ENCODE measurements at regions not wholly inside any gene's neighbourhood (a gene's known extent, or its start where the extent isn't known, plus 50 kb on each side); places are given as distances from the start of the nearest gene placed in this dataset.

GRCh38 chrX:139178980-139179379, 351.6 kb upstream of the F9 start:
- Histone ChIP-seq H3K14ac (ENCODE audit: insufficient read depth, low read length) (no peak overlapping the region), H2BK15ac (ENCODE audit: low read depth, low read length) (no peak overlapping the region), H3K27ac (ENCODE audit: insufficient read length, low read depth, low read length) (no peak overlapping the region), H2AFZ (ENCODE audit: low read length) (no peak overlapping the region), H4K8ac (replicated peaks; ENCODE audit: insufficient read length, low read depth, low read length) (no peak overlapping the region), H3K56ac (ENCODE audit: insufficient read length, low read depth, low read length) (no peak overlapping the region), H3K4ac (ENCODE audit: low read depth, low read length) (no peak overlapping the region), H3K27me3 (ENCODE audit: insufficient read depth, low read length) (no peaks in the 10 kb centered on the region), H3K79me2 (ENCODE audit: insufficient read depth, low read length) (no peaks in the 10 kb centered on the region), H3K9me3 (ENCODE audit: control insufficient read depth, low read depth, low read length) (no peaks in the 10 kb centered on the region), H3K4me2 (ENCODE audit: insufficient read depth, insufficient read length, low read length) (no peak overlapping the region), H4K5ac (ENCODE audit: insufficient read length, low read depth, low read length) (no peak overlapping the region), H3K23ac (ENCODE audit: insufficient read length, low read depth, low read length) (no peak overlapping the region), H3T11ph (ENCODE audit: low read length) (no peak overlapping the region), H4K20me1 (ENCODE audit: control insufficient read depth, insufficient read depth, insufficient read length) (no peaks in the 10 kb centered on the region), H2BK5ac (ENCODE audit: insufficient read length, low read length) (no peak overlapping the region), H3K9ac (ENCODE audit: extremely low read depth, insufficient read length, low read length) (no peak overlapping the region), H2BK120ac (ENCODE audit: low read depth, low read length, poor library complexity, severe bottlenecking) (no peak overlapping the region), H4K91ac (ENCODE audit: insufficient read length, low read depth, low read length) (no peak overlapping the region), H3K79me1 (ENCODE audit: insufficient read depth, low read depth, low read length, poor library complexity, severe bottlenecking) (no peaks in the 10 kb centered on the region), H2BK20ac (ENCODE audit: low read depth, low read length, poor library complexity, severe bottlenecking) (no peak overlapping the region), H3K23me2 (ENCODE audit: insufficient read length, low read depth, low read length, poor library complexity, severe bottlenecking) (no peaks in the 10 kb centered on the region), H2AK5ac (ENCODE audit: insufficient read length, low read length) (no peak overlapping the region), H2BK12ac (ENCODE audit: insufficient read length, low read depth, low read length) (no peak overlapping the region), H3K18ac (ENCODE audit: insufficient read length, low read depth, low read length) (no peak overlapping the region), H3K4me1 (ENCODE audit: insufficient read depth, low read length) (no peaks in the 10 kb centered on the region)
- DNase-seq, result no peak
- H3K4me3 Mint-ChIP-seq, result no peak overlapping the region
- no CpG with 5 or more reads among the region's 4 CpGs for WGBS (ENCODE audit: extremely low coverage, insufficient read length, low lambda C conversion rate)
- H3K27ac Mint-ChIP-seq, result no peak overlapping the region
- H3K4me1 Mint-ChIP-seq, result no peaks in the 10 kb centered on the region
- peaks cover 0 to 10% (median 5%) of the 10 kb centered on the region in 3 experiments; a peak in 4 of 7 replicates for H3K36me3 Mint-ChIP-seq (ENCODE audit: insufficient read depth in 1 of 3, low read depth in 3 of 3)
- no peak for TF ChIP-seq CTCF (conservative IDR thresholded peaks at IDR 0.05)
- H3K27me3 Mint-ChIP-seq (ENCODE audit: low read depth), result peaks cover 18% of the 10 kb centered on the region
- H3K9me3 Mint-ChIP-seq, result peaks cover 5 to 12% of the 10 kb centered on the region in 2 experiments; a peak in 4 of 5 replicates
